ENCODE measurements at regions not wholly inside any gene's neighbourhood (a gene's known extent, or its start where the extent isn't known, plus 50 kb on each side); places are given as distances from the start of the nearest gene placed in this dataset.

DNA sequence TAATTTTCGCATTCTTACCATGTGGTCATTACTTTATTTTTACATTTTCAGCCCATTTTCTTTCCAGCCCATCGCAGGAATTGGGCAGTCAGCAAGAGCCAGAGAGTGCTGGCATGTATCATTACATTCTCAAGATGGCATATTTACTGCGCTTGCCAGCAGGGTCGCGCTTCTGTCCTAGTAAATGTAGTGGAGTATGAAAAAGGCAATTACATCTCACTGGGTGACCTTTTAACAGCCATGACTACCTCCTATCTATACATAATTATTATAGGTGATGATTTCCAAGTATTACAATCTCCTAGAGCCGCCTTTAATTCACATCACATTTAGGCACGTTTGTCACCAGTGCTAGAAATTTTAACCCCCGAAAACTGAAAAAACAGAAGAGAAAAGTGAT, 433.7 kb upstream of the MGMT start:
- no peak for DNase-seq

DNA sequence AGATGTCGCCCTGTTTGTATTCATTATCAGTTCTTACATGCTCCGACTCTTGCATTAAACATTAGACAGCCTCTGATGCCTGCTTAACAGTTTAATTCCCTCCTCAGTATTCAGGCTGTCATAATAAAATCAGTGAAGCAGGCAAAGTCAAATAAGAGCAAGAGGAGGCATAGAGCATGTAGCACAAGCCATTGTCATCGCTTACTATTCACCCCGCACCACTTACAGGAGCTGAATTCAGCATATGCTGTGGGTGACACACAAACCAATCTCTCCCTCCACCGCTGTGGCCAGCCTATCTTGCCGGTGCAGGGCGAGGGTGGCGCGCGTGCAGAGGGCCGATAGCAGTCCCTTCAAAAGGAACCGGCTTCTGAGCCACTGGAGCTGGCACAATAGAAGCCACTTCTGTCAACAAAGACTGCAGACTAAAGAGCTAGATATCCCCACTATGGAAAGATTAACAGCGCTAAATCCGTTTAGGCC, 433.2 kb upstream of the MGMT start:
- no peak for DNase-seq

DNA sequence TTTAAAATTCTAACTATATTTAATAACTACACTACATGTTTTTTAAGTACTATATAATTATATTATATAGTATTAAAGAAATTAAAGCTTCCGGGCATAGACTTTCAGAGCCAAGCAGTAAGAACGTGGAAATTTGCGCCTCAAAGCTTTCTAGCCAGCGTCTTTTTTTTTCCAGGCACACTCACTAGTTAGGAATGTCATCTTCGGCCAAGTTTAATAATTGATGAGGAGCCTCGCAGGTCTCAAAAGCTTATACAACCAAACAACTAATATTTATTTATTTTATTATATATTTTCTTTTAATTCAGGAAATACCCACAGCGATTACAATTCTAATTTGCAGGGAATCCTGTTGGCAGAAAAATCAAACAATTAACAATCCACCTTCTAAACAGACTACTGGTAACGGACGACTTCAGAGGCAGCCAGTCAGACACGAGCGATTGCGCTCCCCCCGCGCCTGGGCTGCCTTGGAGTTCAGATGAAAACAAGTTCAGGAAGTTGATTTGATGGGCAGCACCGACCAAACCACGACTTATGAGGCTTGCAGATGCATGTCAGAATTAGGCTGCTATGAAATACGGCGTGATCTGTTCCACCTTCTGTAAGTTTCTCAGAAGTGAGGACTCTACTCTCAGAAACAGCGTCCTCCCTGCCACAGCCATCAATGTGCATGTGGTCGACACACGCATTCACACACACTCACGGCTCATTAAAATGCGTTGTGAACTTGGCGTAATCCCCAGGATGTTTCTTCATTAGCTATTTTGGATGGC, 431.8 kb upstream of the MGMT start:
- no peak for DNase-seq

DNA sequence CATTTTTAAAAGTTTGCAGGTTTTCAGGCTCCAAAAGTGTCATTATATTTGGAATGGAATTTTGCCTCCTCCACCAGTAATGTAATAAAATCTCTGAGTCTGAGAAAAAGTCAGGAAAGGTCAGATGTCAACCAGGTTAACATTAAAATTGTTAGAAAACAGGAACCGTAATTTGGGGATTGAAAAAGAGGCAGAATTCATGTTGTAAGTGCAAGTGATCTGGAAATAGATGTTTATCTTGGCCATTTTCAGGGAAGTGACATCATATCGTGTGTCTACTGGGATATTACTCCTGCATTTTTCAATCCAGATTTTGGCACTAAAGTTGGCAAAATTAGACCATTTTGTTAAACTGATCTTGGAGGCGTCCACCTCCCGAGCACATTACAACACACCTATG, 428.5 kb upstream of the MGMT start:
- DNase-seq = no peak

DNA sequence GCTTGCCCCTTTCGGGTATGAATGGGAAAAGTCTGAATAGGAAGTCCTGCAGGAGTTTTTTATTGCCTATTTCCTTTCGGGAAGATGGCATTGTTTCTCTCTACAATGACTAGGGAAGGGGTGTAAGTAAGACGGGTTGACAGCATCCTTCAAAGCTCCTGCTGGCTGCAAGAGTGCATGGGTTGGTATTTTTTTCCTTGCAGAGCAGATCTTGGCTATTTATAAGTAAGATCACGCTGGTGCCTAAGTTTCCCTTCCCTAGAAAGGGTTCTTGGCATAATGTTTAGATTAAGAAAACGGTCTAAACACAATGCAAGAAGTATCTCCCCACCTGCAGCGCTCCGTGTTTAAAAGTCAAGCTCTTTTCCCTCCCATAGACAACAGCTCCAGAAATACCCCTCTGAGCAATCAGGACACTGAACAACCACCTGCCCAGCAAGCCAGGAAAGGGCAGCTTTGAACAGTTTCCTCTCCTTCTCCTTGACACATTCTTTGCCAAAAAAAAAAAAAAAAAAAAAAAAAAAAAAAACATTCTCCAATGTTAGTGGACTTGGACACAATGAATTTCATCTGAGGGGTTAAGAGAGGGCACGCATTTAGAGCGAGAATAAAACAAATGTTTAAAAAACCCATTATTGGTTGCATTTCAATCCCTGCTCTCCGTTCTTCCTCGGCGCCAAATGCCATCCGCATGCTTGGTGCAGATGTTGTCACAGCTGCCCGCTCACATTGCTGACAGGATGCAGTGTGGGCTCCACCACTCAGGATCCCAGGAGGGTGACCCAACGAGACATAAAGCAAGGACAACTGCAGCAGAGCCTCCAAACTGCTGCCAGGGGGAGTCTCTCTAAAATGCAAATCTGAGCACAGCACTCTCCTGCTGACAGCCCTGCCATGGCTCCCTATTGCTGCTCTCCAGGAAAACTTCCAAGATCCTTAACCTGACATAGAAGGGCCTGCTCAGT, 427.4 kb upstream of the MGMT start:
- no peak for DNase-seq

DNA sequence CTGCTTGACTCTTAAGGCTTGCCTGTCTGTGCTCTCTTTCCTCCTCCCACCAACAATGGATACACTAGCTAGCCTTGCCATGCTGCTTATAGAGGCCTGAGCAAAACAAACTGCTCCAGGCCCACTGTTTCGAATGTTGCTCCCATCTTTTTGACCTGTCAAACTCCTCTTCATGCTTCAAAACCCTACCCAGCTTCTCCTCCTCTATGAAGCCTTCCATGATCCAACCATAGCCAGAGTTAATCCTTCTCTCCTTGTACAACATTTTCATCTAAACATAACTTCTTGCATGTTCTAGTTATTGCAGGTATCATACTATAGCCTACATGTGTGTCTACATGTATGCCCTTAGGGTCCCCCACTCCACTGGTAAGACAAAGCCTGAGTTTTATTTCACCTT, 426.7 kb upstream of the MGMT start:
- no peak for DNase-seq

DNA sequence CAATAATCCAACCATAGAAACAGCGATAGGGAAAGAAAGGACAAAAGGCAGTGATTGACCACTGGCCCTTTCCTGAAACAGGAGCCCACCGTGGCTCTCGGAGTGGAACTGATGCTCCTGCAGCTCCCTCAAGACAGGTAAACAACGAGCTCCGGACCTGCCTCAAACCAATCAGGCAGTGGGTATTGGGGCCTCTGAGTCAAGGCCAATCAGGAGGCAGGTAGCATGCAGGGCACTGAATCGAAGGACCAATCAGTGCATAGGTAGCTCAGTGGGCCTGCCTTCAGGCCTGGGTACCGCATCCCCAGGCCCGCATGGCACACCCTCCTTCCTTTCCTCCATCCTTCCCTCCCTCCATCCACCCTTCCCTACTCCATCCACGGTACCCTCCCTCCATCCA, 425.1 kb upstream of the MGMT start:
- DNase-seq = no peak

DNA sequence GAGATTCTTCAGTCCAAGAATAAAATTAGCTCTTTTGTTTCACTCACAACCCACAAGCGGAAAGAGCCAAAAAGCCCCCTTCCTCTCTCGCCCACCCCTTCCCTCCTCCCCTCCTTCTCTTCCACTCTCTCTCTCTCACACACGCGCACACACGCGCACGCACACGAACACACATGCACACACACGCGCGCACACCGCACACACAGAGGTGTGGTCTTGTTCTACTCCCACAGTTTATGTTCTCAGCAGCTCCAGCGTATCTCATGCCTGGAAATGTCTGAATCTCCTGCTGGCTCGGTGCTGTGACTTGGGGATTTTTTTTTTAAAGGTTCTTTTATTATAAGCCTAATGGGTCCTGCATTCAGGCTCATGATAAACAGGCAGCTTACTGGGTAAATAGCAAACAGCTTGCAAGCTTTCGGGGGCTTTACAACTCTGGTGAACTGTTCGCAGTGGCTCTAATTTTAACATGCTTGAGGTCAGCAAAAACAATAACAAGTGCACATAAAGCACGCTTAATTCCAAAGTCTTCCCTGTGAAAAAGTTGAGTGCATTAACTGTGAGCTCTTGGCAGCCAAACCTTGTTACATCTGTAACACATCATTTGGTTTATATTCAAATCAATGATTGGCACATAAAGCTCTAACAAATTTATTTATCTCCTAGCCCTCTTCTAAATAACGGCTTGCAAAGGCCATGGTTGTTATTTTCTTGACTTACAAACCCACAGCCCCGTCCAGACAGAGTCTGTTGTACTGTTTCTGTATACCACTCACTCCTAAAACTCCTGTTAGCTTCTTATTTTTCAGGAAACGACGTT, 424.1 kb upstream of the MGMT start:
- no peak for DNase-seq

DNA sequence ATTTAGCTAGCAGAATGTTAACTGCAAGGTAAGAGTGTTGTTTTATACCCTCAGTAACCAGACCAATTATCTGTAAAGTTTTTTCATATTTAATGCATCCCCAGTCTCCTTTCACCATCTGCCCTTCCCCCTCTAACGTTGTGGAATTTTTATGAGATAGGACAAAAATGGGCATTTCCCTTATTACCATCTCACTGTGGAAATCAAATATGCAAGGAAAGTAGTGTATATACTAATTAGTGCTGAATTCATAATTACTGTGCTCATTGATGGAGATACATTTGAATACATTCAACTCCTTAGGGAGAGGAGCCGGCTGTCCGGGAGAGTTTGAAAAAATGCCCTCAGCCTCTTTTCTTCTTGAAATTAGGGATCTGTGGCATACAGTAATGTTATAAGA, 423.4 kb upstream of the MGMT start:
- DNase-seq = no peak

DNA sequence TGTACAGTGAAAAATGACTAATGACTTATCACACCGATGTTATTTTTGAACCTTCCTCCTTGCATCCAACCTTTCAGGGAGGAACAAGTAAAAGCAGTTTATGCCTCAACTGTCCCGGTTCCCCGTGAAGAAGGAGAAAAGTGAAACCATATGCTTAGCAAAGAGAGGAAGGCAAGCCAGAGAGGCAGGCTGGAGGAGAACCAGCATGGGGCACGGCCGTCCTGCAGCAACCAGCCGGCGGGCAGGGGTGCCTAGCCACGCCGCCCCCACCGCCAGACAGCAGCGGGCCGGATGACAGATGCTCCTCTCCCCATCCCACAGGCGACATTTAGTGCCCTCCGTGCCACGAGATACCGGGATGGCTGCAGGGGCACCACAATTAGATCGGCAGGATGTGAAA, 421.4 kb upstream of the MGMT start:
- DNase-seq = no peak

DNA sequence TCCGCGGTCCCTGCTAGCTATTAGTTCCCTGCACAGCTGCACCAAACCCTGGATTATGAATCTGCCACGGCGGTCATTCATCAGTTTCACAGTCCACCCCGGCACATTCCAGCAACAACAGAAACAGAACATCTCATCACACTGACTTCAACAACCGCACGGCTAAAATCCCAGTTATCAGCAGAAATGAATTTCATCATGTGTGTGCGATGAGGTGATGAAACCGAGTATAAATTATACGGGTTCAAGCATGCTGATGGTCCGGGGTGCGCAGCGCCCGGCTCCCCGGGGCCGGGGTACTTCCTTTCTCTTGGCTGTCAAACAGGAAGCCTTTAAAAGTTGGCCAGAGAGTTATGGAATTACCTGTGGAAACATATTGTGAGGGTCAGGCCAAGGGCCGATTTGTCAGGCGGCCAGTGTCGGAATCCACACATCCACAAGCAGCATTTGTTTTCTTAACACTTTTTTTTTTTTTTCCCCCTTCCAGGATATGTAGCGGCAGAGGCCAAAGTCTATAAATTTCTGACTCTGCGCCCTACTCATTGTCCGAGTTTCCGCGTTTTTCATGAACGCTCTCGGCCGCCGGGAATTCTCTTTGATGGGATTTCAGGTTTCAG, 420.9 kb upstream of the MGMT start:
- no peak for DNase-seq

DNA sequence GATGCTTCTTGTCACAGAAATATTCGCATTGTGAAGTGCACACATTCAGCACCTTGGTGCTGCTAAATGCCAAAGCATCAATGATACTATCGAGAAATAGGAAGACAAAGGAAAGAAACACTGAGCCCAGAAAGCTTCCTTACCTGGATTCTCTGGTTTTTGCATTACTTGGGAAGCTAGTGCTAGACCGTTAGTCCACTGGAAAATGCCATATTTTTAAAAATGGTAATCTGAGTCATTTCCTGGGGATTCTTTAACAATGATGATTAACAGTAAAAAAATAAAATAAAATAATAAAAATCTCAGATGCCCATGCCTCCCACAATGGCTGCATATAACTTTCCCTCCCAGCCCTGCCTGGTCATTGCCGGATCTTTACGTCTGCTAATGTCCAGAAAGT, 420.1 kb upstream of the MGMT start:
- no peak for DNase-seq

DNA sequence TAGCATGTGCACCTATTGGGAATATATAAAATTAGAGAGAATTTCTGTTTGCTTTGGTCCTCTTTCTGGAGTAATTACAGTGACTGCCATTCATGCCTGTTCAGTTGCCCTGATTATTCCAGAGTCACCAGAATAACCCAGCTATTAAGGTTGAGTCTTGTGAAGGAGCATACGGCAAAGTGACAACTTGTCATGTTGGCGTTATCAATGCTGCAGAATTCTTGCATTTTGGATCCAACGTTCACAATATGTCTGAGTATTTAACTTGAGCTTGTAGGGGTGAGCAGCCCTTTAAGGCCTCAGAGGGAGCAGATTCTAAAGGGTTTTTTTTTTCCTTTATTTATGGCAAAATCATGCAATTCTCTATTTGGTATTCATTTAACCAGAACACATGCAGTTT, 419.4 kb upstream of the MGMT start:
- DNase-seq = no peak

DNA sequence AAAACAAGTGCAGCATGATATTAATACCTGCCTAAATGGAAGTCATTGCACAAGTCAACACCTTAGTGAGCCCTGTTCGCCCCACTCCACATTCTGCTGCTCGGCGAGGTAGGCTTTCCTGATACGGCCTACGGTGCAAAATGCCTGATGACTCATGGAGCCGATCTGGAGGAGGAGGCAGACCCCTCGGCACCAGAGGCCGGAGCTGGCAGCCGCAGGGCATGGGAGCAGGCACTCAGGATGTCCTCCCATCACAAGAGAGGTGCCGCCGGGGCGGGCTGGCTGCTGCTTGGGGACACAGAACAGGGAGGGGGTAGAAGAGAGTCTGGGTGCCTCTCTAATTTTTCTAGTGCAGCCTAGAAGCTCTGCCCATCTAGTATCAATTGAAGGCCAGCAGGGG, 418.5 kb upstream of the MGMT start:
- DNase-seq = no peak

DNA sequence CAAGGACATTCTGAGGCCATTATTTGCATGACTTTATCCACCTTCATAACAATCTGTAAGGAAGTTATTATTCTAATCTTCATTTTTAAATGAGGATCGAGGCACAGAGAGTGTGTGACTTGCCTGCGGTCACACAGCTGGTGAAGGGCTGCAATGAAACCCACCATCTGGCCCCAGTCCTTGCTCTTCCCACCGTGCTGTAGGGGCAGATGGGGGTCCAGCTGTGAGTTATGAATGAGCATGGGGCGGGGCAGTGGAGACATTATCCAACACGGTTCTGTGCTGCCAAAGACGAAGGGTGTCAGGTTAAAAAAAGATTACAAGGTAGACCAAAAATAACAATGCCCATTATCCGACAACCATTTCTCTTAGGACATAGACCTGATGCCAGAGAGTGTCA, 417.5 kb upstream of the MGMT start:
- DNase-seq = no peak

DNA sequence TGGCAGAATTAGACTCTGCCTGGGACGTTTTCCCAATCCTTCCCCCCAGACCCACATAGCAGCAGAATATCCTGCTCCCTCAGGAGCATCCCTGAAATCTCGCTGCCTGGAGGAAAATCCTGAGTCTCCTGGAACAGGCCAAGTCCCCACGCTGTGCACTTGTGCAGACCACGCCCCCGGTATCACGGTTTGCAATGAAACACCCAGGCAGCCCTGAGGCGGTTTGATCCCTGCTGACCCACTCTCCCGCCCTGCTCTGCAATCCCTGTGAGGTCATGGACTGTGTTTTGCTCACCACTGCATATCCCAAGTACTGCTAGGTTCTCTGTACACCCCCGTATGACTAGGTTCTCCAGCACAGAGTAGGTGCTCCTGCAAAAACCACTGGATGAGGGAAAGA, 411.8 kb upstream of the MGMT start:
- DNase-seq = no peak

DNA sequence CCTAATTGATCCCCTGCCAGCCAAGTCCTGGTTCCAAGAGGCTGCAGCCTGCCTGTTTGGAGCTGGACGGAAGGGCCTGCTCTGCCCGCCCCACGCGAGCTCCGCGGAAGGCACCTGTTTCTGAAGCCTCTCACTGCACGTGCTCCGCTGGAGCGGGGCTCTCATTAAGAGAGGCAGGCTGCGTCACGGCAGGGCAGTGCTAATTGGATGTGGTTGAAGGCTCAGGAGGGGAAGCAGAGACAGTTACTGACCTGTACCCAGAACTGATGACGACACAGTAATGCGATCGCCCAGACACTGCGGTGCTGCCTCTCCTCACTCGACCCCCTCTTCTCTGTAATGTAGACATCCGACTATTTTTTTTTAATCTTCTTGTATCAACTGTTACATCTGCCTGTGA, 411.1 kb upstream of the MGMT start:
- DNase-seq = no peak

DNA sequence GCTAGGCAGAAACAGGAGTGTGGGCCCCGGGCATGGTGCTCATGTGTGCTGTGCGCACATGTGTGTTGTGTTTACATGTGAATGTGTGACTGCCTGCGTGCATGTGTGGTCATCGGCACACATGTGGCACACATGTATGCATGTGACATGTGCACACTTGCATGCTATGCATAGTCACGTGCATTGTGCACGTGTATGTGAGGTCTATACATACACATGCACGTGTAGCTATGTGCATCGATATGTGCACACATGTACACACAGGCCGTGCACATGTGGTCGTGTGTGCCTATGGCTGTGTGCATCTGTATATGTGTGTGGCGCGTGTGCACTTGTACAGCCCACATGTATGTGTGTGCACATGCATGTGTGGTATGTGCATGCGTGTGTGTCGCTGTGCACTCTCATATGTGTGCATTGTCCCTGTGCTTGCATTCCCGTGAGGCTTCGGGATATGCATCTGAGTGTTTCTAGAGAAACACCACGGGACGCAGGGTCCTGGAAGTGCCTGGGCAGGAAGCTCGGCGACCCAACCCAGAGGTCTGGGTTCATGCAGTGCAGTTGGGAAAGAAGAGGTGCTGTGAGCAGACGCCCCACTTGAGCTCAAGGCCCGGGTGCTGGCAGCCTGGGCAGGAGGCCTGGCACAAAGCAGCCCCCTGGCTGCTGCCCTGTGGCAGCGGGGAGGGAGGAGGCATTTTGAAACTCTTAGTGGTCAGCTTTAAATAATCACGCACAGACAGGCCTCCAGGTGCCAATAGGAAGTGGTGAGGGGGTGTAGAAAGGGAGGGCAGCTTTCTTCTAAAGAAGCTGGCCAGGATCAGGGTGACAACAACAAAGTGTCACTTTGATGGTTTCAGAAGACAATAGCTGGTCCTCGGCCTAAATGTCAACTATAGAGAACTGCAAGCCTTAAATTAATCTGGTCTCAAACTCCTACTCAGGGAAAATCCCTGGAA, 410.0 kb upstream of the MGMT start:
- DNase-seq = no peak

DNA sequence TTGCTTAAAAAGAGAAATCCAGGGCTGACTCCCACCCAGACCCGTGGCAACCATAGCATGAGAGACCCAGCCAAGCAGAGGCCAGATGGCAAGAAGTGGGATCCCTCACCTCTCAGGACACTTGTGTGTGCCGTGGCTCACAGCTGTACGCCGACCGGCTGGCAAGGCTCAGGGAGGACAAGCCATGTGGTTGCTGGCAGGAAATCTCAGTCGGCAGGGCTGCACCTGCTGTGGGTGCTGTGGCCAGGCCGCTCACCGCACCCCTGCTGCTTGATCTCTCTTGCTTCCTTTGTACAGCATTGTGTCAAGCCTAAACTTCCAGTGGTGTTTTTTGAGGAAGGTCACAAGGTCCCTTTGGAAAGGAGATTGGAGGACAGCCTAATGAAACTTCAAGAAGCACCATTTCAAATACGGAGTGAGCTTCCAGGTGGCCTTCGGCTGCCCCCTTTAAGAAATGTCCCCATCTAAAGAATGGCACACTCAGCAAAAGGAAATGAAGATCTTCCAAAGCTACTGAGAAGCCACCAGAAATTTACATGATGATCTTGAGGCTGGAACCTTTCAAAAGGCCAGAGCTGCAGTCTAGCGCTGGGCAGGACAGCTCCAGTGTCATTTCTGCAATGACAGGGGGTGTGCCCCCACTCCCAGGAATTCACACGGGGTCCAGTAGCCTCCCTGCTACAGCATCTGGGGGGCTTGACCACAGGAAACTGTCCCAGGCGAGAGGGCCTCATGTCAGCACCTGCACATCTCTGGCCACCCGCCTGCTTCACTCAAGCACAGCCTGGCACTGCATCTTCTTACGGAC, 409.0 kb upstream of the MGMT start:
- DNase-seq = no peak

DNA sequence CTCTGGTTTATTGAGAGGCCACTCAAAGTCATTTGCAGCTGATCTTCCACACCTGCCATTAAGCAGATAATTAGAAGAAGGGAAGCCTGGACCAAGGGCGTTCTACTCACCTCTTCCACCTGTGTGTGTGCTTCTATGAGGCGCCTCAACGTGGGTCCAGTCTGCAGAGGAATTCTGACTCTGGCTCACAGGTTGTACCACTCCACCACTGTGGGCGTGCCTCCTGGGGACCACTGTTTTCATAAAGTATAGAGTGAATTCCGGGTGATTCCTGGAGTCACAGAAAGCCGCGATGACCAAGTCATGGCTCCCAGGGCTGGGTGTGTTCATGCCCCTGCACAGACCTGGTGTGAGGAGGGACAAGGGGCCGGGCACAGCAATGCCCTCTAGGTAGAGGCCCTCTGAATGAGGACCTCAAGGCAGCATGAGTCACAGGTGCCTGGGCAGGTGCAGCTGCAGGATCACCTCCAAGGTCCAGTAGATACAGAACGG, 408.3 kb upstream of the MGMT start:
- DNase-seq = no peak

DNA sequence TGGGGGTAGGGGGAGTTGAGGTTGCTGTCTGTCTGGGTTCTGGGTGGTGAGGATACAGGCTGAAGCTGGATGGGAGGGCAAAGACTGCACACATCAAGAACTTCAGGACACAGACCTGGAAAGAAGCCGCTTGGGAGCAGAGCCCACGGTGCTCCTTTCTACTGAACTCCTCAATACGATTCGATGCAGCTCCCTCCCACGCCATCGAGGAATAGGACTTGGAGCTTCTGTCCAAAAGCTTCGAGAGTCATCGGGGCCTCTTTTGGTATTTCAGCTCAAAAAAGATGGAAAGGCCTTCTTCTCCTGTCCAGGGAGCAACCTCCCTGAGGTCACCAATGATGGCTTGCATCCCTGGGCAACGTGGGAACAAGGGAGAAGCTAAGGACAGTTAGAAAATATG, 407.1 kb upstream of the MGMT start:
- DNase-seq = no peak
